ENCODE measurements at regions not wholly inside any gene's neighbourhood (a gene's known extent, or its start where the extent isn't known, plus 50 kb on each side); places are given as distances from the start of the nearest gene placed in this dataset.

DNA sequence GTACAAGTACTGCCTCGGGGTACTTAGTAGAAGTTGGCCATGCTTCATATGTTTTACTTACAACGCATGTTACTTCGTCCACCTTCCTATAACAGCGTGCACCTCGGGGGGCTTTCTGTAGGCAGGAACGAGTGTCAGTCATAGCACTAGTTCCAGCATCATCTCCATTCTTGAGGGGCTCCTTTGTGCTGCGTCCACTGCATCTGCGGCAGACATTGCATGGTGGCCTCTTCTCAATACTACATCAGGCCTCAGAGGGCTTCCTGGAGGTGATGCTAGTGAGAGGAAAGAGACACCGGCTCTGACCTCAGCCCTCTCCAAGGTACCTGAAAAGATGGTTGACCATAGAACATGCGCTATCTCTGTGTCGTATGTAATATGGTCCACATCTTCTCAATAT lies 121.2 kb upstream of the RTL1 start:
- no peak for TF ChIP-seq POLR2A (IDR thresholded peaks at IDR 0.05; ENCODE audit: low read depth, low read length)
- FAIRE-seq: no peak
- no peak for DNase-seq (ENCODE audit: insufficient read length, low spot score)

DNA sequence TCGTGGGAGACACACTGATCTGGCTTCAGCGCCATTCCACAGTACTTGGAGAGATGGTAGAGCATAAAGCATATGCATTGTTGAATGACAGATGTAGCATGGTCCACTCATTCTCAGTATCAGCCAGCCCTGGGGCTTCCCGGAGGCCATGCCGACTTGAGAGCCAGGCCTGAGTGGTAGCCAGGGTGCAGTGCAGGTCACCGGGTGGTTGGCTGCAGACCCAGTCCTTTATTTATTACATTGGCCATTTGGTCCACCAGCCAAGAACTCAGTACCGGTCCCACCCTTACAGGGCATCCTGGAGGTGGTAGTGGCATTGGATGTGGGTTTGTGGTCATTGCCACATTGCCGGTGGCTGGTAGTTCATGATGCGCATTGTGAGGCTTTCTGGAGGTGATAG lies 121.6 kb upstream of the RTL1 start:
- no peak for TF ChIP-seq POLR2A (IDR thresholded peaks at IDR 0.05; ENCODE audit: low read depth, low read length)
- DNase-seq (ENCODE audit: insufficient read length, low spot score) (no peak), FAIRE-seq (no peak)

DNA sequence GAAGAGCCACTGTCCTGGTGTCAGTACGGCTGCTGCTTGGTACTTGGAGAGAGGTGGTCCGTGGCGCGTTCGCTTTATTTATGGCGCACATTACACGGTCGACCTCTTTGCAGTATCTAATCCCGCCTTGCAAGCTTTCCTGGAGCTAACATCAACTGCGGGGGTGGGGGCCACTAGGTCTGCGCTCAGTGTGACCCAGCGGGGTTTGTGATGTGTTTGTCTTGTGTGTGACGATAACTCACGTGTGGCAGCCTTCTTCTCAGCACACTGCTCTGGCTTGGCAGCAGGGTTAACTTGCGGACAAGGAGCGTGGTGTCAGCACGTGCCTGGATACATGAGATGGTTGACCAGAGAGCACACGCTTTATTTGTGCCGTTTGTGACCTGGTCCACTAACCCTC lies 122.2 kb upstream of the RTL1 start:
- no peak for FAIRE-seq

DNA sequence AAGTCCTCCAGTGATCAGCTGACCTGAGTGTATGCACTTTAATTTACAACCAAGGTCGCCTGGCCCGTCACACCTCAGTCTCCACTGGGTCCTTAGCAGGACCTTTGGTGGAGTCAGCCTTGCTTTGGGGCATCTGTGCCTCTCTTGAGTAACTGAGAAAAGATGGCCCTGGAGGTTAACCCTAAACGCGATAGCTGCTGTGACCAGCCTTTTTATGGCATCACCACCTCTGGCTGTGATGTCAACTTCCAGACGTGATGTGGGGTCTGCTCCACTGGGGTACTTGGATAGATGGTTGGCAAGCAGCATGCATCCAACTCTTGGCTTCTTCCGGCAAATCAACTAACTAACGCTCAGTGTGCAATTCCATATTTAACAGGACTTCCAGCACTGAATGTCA lies 122.8 kb upstream of the RTL1 start:
- no peak for TF ChIP-seq POLR2A (IDR thresholded peaks at IDR 0.05; ENCODE audit: low read depth, low read length)
- FAIRE-seq (no peak), DNase-seq (ENCODE audit: insufficient read length, low spot score) (no peak)

More for the DNA sequence above, 122.2 kb upstream of the RTL1 start:
- no peak for TF ChIP-seq POLR2A (IDR thresholded peaks at IDR 0.05; ENCODE audit: low read depth, low read length)
- DNase-seq (ENCODE audit: insufficient read length, low spot score): no peak

DNA sequence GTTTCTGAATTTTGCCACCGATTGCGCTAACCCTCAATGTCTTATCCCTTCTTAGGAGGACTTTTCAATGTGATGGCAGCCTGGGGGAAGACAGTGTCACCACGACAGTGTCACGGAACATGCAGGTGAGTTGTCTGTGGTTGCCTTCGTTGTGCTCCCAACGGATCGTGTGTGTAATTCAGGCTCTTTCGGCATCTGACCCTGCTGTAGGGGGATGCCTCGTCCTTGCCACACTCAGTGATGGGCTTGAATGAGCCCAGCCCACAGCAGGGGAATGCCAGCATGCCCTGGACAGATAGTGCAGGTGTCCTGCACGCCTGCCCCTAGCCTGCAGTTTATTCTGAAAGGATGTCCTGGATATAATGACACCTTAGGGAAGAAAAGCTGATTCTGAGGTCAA lies 123.8 kb upstream of the RTL1 start:
- DNase-seq (ENCODE audit: insufficient read length, low spot score) (no peak), FAIRE-seq (no peak)
- TF ChIP-seq POLR2A (IDR thresholded peaks at IDR 0.05; ENCODE audit: low read depth, low read length): no peak

DNA sequence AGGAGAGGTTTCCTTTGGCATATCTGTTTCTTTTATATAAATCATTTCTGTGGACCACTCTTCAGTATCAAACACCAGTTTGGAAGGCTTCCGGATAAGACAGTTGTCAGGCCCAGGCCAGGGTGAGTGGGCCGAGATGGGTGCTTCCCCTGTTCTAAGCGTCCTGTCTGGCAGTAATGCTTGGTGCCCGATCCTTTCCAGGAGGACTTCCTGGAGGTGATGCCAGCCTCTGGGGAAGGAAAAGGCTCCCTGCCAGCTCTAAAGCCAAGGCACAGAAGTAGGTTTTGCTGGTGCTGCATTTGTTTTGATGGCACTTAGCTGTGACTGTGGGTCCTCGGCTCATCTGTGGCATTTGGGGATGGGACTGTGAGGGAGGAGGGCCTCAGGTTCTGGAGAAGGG lies 124.4 kb upstream of the RTL1 start:
- FAIRE-seq (no peak), DNase-seq (ENCODE audit: insufficient read length, low spot score) (no peak)
- no peak for TF ChIP-seq POLR2A (IDR thresholded peaks at IDR 0.05; ENCODE audit: low read depth, low read length)

DNA sequence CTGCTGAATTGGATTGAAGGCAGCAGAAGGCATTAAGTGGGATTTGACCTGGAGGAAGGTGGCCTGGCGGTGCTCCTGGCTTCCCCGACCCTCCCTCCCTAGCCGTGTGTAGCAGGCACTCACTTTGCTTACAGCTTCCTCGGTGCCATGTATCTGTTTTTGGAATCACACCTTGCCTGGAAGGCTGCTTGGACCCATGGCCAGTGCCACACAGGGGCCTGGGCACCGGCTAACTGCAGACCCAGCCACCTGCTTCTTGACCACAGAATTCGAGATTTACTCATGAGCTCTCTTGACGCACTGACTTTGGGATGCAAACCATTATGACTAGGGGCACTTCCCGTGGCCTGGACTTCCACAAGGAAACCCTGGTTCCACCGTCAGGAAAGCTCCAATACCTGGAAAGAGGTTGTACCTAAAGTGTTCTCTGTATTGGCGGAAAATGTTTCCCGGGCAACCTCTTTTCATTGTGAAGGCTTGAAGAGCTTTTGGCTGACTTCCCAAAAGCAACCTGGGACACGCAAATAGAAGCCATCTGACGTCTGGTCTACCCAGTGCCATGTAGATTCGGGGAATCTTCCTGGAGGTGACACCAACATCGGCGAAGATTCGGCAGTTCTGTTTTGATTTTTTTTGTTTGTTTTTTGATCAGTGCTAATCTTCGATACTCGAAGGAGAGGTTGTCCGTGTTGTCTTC lies 125.6 kb upstream of the RTL1 start:
- no peak for DNase-seq (ENCODE audit: insufficient read length, low spot score)
- FAIRE-seq: no peak
- no peak for TF ChIP-seq POLR2A (IDR thresholded peaks at IDR 0.05; ENCODE audit: low read depth, low read length)

DNA sequence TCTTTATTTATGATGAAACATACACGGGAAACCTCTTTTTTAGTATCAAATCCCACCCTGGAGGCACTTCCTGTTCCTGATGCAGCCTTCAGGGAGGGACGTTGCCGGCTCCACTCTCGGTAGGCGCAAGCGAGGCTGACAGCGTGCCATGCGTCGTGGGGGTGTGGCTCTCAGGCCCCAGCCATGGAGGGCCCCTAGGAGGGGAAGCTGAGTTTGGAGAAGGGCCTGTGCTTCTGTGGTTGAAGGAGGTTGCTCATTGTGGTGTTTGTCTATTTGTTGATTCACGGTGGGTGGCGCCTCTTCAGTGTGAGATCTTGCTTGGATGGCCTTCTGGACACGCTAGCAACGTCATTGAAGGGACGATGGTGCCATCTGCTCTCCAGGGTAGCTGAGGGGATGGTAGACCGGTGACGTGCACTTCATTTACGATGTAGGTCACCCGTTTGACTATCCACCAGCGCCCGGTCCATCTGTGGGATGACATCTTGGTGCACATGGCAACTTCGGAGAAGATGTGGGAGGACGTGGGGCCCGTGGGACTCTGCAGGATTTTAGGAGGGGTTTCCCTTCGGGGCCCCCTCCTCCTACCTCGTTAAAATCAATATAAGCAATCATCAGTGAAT lies 126.3 kb upstream of the RTL1 start:
- DNase-seq (ENCODE audit: insufficient read length, low spot score) (no peak), FAIRE-seq (no peak)
- no peak for TF ChIP-seq POLR2A (IDR thresholded peaks at IDR 0.05; ENCODE audit: low read depth, low read length)

DNA sequence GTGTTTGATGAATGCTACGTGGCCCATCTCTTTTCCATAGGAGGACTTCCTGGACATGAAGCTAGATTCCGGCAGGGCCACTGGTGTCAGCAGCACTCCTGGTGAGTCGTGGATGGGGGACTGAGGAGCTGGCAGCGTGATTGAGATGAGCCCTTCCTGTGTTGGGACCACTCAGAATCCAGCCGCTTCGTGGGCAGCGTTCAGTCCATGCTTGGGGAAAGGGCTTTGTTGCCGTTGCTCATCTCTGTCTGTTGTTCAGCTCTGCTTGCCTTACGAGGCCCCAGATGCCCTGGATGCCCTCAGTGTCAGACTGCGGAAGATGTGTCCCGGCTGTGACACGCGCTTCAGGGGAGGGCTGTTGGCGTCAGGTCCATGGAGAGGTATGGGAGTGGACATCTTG lies 127.1 kb upstream of the RTL1 start:
- no peak for FAIRE-seq
- DNase-seq (ENCODE audit: insufficient read length, low spot score): no peak
- no peak for TF ChIP-seq POLR2A (IDR thresholded peaks at IDR 0.05; ENCODE audit: low read depth, low read length)

DNA sequence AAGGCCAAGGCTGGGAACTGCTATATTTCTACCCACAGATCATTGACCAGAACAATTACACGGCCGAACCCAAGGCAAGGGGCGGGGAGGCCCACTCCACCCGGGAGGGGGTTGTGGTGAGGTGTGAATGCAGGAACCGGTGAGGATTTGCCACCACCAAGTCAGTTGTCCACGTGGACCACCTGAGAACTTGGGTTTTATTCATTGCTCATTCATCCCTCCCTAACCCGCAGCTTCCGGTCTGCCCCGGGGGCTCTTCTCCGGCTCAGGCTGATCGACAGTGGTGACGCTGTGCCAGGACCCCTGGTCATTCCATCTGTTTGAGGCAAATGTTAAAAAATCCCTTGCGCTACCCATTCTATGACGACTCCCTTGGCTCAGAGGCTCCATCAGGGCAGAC lies 127.7 kb upstream of the RTL1 start:
- TF ChIP-seq POLR2A (IDR thresholded peaks at IDR 0.05; ENCODE audit: low read depth, low read length): no peak
- FAIRE-seq: no peak

DNA sequence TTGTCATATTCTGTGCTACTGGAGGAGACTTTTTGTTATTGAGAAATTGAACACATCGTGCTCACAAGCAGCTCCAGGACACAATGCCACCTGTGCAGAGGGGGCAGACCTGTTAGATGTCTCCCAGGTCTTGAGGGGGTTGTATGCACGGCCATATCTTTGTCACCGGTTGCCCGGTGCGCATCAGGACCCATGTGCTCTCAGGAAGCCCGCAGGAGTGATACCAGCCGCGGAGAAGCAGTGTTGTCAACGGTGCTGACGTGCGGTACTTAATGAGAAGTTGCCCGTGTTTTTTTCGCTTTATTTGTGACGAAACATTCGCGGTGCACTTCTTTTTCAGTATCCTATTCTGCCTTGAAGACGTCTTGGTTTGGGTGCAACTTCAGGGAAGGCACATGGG lies 128.2 kb upstream of the RTL1 start:
- DNase-seq (ENCODE audit: insufficient read length, low spot score): no peak
- TF ChIP-seq POLR2A (IDR thresholded peaks at IDR 0.05; ENCODE audit: low read depth, low read length): no peak
- FAIRE-seq: no peak

More for the DNA sequence above, 127.7 kb upstream of the RTL1 start:
- DNase-seq (ENCODE audit: insufficient read length, low spot score): no peak

DNA sequence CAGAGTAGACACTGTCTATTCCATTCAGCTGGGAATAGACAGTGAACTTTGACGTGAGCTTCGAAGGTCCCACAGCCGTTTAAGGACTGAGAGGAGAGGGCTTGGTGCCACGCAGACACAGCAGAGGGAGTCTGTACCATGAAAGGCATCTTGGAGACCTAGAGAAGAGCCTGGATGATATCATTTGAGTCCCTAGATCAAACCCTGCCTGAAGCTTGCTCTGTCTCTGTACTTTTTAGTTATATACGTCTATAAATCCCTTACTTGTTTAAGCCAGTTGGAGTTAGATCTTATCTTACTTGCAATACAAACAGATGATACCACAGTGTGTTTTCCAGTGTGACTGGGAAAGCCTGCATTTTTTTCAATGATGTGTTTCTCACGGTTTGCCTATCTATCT lies 128.9 kb upstream of the RTL1 start:
- DNase-seq (ENCODE audit: insufficient read length, low spot score) (no peak), FAIRE-seq (no peak)
- TF ChIP-seq POLR2A (IDR thresholded peaks at IDR 0.05; ENCODE audit: low read depth, low read length): no peak

DNA sequence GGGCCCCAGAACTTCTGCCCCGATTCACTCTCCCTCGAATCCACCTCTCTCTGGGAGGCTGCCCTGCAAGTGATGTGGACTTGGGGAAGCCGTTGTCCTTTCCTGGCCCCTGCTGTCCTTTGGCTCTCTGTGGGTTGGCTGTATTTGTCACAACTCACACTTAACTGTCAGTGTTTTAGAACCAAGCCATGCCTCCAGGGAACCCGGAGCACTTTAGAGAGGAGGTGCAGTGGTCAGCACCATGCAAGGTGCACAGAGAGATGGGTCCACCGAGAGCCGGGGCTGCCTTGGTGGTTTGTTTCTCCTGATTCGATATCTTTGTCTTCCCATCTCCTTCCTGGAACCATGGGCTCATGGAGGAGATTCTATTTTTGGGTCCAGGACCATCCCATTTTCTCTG lies 129.5 kb upstream of the RTL1 start:
- FAIRE-seq (no peak), DNase-seq (ENCODE audit: insufficient read length, low spot score) (no peak)
- TF ChIP-seq POLR2A (IDR thresholded peaks at IDR 0.05; ENCODE audit: low read depth, low read length): no peak

DNA sequence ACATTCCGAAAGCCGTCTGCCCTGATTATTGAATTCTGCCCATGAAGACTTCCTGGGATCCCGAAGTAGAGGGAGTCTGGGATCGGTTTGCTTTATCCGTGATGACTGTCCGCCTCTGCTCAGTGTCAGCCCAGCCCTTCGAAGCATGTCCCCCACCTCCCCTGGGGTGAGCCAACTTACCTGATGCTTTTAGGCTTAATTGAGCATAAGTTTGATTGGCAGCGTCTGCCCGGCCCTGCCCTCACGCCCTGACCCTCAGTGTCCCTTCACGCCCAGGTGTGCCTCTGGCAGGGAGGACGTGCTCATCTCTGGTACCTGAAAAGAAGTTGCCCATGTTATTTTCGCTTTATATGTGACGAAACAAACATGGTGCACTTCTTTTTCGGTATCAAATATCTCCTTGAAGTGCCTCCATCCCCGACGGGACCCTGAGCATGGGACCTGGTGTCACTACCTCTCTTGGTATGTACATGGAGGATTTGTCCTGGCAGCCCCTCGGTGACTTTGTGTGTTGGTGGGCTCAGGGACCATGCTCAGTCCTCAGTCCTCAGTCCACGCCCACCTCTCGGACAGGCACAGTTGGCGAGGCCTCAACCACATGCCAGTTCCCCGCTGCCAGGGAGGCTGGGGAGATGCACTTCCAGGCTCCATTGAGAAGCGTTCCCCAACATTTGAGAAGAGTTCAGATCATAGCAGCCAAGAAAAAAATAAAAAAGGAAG lies 130.1 kb upstream of the RTL1 start:
- DNase-seq (ENCODE audit: insufficient read length, low spot score) (no peak), FAIRE-seq (no peak)
- no peak for TF ChIP-seq POLR2A (IDR thresholded peaks at IDR 0.05; ENCODE audit: low read depth, low read length)

DNA sequence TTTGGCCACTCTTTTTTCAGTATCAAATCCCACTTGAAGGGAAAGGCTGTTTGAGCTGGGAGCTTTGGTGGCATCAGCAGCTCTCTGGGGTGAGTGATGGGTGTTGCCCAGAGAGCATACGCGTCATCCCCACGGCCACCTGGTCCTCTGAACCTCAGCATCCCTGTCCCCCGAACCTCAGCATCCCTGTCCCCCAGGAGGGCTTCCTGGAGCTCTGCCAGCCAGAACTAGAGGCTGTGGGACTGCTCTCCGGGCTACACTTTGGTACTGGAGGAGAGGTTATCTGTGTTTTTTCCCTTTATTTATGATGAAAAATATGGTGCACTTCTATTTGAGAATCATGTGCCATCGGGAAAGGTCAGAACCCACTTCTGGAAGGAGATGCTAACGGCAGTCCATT lies 131.5 kb upstream of the RTL1 start:
- DNase-seq (ENCODE audit: insufficient read length, low spot score) (no peak), FAIRE-seq (no peak)
- no peak for TF ChIP-seq POLR2A (IDR thresholded peaks at IDR 0.05; ENCODE audit: low read depth, low read length)
